ENCODE measurements at regions not wholly inside any gene's neighbourhood (a gene's known extent, or its start where the extent isn't known, plus 50 kb on each side); places are given as distances from the start of the nearest gene placed in this dataset.

DNA sequence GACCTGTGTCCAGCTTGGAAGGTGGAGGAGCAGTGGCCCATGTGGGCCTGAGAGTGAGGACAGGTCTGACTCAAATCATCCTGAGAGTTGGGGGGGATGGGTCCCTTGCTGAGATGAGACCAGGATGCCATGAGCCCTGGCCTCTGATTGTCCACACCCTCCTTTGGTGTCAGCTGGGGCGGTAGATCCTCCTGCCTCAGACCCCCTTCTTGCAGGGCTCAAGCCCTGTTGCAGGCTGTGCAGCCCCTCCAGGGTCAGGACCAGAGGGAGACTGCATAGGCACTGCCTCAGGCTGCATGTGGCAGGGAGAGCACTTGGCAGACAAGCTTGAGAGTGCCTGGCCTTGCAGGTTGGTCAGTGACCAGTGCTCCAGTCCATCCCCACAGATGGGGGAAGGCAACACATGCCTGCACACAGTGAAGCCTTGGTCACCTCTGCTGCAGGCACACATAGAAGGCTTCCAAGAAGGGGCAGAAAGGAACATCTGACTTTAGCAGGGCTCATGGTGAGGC, 82.2 kb upstream of the ACTRT2 start:
- no peak for ATAC-seq (ENCODE audit: low FRiP score)
- DNase-seq (ENCODE audit: low spot score): no peak

DNA sequence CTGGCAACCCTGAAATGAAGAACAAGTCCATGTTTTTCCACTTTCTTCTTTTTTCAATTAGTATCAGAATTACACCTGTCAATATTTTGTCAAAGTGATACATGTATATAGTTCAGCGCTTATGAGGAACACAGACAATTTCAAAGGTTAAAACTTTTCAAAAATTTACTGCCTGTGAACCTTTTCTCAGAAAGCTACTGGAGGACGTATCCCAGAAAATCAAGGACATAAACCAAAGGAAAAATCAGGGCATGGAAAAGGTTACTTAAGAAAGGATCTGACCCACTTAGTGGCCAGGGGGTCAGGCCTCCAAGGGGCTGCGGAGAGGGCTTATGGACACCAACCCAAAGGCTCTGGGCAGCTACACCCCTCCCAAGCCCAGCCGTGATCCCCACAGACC, 81.1 kb upstream of the ACTRT2 start:
- DNase-seq (ENCODE audit: low spot score) (no peak), ATAC-seq (ENCODE audit: low FRiP score) (no peak)
- TF ChIP-seq, protein P1, sequence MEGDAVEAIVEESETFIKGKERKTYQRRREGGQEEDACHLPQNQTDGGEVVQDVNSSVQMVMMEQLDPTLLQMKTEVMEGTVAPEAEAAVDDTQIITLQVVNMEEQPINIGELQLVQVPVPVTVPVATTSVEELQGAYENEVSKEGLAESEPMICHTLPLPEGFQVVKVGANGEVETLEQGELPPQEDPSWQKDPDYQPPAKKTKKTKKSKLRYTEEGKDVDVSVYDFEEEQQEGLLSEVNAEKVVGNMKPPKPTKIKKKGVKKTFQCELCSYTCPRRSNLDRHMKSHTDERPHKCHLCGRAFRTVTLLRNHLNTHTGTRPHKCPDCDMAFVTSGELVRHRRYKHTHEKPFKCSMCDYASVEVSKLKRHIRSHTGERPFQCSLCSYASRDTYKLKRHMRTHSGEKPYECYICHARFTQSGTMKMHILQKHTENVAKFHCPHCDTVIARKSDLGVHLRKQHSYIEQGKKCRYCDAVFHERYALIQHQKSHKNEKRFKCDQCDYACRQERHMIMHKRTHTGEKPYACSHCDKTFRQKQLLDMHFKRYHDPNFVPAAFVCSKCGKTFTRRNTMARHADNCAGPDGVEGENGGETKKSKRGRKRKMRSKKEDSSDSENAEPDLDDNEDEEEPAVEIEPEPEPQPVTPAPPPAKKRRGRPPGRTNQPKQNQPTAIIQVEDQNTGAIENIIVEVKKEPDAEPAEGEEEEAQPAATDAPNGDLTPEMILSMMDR (IDR thresholded peaks at IDR 0.05): no peak

More for the DNA sequence above, 82.2 kb upstream of the ACTRT2 start:
- TF ChIP-seq, protein P1 (IDR thresholded peaks at IDR 0.05): no peak

GRCh38 chr1:2941040-2941439, 80.2 kb upstream of the ACTRT2 start:
- TF ChIP-seq, protein P1 (IDR thresholded peaks at IDR 0.05): no peak
- DNase-seq (ENCODE audit: low spot score): no peak
- no peak for ATAC-seq (ENCODE audit: low FRiP score)

DNA sequence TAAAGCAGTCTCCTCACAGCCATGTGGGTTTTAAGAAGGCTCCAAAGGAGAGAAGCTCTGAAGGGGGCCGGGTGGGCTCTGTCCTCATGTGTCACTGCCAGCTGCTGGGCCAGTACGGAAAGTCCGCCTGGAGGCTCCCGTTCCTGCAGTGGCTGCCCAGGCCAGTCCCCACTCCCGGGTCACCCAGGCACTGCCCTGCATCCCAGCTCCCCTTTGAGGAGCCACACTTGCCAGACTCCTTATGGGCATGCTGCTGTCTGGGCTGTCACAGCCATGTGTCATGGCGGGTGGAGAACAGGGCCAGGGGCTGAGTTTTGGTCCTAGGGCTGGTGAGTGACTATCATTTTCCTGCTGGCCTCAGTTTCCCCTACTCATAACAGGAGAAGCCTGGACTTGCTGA, 79.4 kb upstream of the ACTRT2 start:
- DNase-seq (ENCODE audit: low spot score) (no peak), ATAC-seq (ENCODE audit: low FRiP score) (no peak)
- TF ChIP-seq, protein P1 (IDR thresholded peaks at IDR 0.05): no peak

GRCh38 chr1:2942410-2942809, 78.9 kb upstream of the ACTRT2 start:
- DNase-seq (ENCODE audit: low spot score): no peak
- TF ChIP-seq, protein P1 (IDR thresholded peaks at IDR 0.05): no peak
- ATAC-seq (ENCODE audit: low FRiP score): no peak

- TF ChIP-seq, protein P1 (IDR thresholded peaks at IDR 0.05): no peak
Observed at GRCh38 chr1:2943686-2944260, 77.5 kb upstream of the ACTRT2 start.

DNA sequence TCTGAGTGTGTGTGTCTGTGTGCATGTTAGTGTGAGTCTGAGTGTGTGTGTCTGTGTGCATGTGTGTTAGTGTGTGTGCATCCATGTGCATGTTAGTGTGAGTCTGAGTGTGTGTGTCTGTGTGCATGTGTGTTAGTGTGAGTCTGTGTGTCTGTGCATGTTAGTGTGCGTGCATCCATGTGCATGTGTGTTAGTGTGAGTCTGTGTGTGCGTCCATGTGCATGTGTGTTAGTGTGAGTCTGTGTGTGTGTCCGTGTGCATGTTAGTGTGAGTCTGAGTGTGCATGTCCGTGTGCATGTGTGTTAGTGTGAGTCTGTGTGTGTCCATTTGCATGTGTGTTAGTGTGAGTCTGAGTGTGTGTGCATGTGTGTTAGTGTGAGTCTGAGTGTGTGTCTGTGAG, 76.6 kb upstream of the ACTRT2 start:
- TF ChIP-seq, protein P1 (IDR thresholded peaks at IDR 0.05): no peak
- DNase-seq (ENCODE audit: low spot score) (no peak), ATAC-seq (ENCODE audit: low FRiP score) (no peak)

More at GRCh38 chr1:2943686-2944260, 77.5 kb upstream of the ACTRT2 start:
- DNase-seq (ENCODE audit: low spot score) (no peak), ATAC-seq (ENCODE audit: low FRiP score) (no peak)
